Esophagus squamous epithelium (tissue), 5 donors: ENCODE measurements at regions not wholly inside any gene's neighbourhood (a gene's known extent, or its start where the extent isn't known, plus 50 kb on each side); places are given as distances from the start of the nearest gene placed in this dataset.

Experiments used
- DNase-seq: peaks from one replicate; lab custom pipeline; 2025; lab: John Stamatoyannopoulos, UW
- H3K27ac ChIP-seq, 4 donors: fragments of 200-600 bp; sonication (generic); one replicate each; pipeline ENCODE4 v1.5.1; 2016 to 2019; ENCODE audit warnings: mild to moderate bottlenecking in 1 of 4
- H3K27me3 ChIP-seq, 4 donors: fragments of 200-600 bp; sonication (generic); 1 replicate in 3 of 4; 2 replicates in 1 of 4; pipeline versions ENCODE4 v1.5.1 to v1.6.0; 2017 to 2021; ENCODE audit warnings: antibody characterized with exemption in 1 of 4
- H3K36me3 ChIP-seq, 3 donors: fragments of 200-600 bp; sonication (generic); one replicate each; pipeline ENCODE4 v1.5.1; 2016 to 2019
- H3K4me1 ChIP-seq, 3 donors: fragments of 200-600 bp; sonication (generic); one replicate each; pipeline ENCODE4 v1.5.1; 2017 to 2019
- H3K4me3 ChIP-seq, 4 donors: fragments of 200-600 bp; sonication (generic); 1 replicate in 3 of 4; 2 replicates in 1 of 4; pipeline ENCODE4 v1.5.1; 2016 to 2019; ENCODE audit warnings: mild to moderate bottlenecking in 2 of 4, moderate library complexity in 1 of 4
- H3K9me3 ChIP-seq, 3 donors: fragments of 200-600 bp; sonication (generic); one replicate each; pipeline ENCODE4 v1.5.1; 2016 to 2019
- POLR2A ChIP-seq, 4 donors: fragments of 450-650 bp; IDR thresholded peaks; one replicate each; pipeline ENCODE4 v1.6.1; 2017; ENCODE audit warnings: antibody characterized with exemption in 4 of 4, mild to moderate bottlenecking in 4 of 4, moderate library complexity in 3 of 4
- WGBS, 2 donors: methylation state at CpG; one replicate each; pipeline ENCODE4 v1.1.5; 2018; 5-methylcytosine and 5-hydroxymethylcytosine counted together
- intact Hi-C: fragments of 100-400 bp; cut with DNase I; formaldehyde crosslinking; loops from one replicate; pipeline ENCODE4 v1.15.0; 2022
- TF ChIP-seq, protein P1 (sequence below), 6 experiments: fragments of 450-650 bp in 4 of 6; fragments of 200-600 bp in 2 of 6; sonication (generic) in 2 of 6; IDR thresholded peaks; one replicate each; pipeline ENCODE4 v1.5.1; 2016 to 2019; ENCODE audit warnings: antibody characterized with exemption in 6 of 6, mild to moderate bottlenecking in 4 of 6, moderate library complexity in 4 of 6
- donor health status: DM: yes; HTN: yes; CAD: no.

DNA sequence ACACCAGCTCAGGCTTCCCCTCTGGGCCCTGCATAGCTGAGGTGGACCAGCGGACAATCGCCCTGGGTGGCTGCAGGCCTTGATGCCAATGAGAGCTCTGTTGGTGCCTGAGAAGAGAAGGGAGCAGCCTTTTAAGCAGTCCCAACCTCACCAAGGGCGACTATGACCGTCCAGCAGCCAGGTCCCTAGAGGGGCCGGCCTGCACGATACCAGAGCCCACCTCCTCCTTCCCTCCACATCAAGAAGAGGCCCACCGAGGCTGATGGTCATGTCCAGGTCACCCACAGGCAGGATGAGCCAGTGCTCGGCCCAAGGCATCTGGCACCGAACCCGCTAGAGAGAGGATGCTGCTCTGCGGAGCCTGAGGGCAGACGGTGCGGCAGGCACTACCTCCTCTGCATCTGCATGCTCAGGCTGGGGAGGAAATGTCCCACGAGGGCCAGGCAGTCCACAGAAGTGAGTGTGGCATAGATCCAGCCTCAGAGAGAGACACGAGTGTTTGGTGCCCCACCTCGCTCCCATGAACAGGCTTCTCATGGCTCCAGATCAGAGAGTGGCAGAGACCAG is 219.4 kb downstream of the TUBA3C start:
- no peak overlapping the region for H3K27ac ChIP-seq
- H3K4me3 ChIP-seq = no peak overlapping the region
- H3K27me3 ChIP-seq = no peaks in the 10 kb centered on the region
- DNase-seq = no peak
- H3K9me3 ChIP-seq = peaks cover 0 to 54% (median 22%) of the 10 kb centered on the region in 3 donors
- TF ChIP-seq POLR2A (IDR thresholded peaks at IDR 0.05) = no peak
- TF ChIP-seq, protein P1, sequence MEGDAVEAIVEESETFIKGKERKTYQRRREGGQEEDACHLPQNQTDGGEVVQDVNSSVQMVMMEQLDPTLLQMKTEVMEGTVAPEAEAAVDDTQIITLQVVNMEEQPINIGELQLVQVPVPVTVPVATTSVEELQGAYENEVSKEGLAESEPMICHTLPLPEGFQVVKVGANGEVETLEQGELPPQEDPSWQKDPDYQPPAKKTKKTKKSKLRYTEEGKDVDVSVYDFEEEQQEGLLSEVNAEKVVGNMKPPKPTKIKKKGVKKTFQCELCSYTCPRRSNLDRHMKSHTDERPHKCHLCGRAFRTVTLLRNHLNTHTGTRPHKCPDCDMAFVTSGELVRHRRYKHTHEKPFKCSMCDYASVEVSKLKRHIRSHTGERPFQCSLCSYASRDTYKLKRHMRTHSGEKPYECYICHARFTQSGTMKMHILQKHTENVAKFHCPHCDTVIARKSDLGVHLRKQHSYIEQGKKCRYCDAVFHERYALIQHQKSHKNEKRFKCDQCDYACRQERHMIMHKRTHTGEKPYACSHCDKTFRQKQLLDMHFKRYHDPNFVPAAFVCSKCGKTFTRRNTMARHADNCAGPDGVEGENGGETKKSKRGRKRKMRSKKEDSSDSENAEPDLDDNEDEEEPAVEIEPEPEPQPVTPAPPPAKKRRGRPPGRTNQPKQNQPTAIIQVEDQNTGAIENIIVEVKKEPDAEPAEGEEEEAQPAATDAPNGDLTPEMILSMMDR (IDR thresholded peaks at IDR 0.05) = no peak
- H3K36me3 ChIP-seq = no peaks in the 10 kb centered on the region
- 80 to 100% methylated on average over 1 of the region's 16 CpGs for WGBS, 2 donors
- no peaks in the 10 kb centered on the region for H3K4me1 ChIP-seq
- intact Hi-C loops = no loop called here

DNA sequence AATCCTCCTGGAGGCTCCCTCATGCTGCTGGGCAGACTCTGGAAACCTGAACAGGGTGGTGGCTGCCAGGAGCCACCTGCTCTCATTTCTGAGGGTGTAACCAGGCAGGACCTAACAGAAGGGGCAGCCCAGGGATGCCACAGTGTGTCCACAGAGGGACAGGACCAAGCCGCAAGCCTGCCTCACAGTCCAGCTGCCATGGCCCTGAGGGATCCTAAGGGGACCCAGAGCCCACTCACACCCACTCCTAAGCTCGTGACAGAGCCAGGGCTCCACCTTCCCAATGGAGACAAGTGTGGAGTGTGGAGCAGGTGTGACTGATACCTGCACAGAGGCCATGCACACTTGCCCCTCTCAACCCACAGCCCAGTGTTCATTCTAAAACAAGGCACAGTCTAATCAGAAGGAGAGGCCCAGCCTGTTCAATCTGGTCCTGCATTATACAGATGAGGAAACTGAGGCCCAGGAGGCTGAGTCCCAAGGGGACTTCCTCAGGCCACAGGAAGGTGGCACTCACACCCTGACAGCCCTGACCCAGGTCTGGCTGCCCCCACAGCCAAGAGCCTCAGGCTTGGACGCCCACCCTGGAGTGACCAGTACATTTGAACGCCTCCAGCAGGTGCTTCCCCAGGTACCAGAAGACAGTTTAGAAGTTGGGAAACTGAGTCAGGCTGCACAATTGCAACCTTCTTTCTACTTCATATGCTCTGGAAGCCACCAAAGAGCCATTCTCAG is 220.1 kb downstream of the TUBA3C start:
- peaks cover 0 to 57% (median 22%) of the 10 kb centered on the region in 3 donors for H3K9me3 ChIP-seq
- WGBS, 2 donors = 60 to 100% methylated on average over 1 of the region's 4 CpGs
- no peak for DNase-seq

DNA sequence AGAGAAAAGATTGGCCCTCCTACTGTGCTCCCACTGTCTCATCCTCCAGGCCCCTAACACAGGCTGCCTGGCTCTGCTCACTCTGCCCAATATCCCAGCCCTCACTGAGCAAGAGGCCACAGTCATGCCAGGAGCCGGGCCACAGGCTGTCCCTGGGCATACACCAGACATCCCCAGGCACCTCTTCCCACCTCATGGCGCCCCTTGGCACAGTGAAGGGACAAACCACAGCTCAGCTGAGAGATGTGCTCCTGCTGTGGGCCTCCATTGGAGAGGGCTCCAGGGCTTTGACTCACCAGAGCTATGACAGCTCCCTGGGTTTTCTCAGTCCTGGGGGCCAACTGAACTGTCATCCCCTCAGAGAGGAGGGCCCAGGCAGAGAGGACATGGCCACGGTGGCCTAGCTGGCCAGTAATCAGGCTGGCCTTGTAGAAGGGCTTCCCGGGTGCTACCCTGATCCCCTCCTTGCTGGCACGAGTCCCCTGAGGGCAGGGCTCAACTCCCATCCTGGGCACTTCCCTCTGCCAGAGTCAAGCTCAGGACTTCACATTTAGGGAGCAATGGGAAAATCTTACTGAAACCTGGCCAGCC is 220.9 kb downstream of the TUBA3C start:
- H3K27me3 ChIP-seq = no peaks in the 10 kb centered on the region
- WGBS, 2 donors = 43% methylated on average over 3 of the region's 5 CpGs; no CpG with 5 or more reads in 1 of the 2 donors
- H3K4me3 ChIP-seq = no peak overlapping the region
- TF ChIP-seq POLR2A (IDR thresholded peaks at IDR 0.05) = no peak
- TF ChIP-seq, protein P1 (IDR thresholded peaks at IDR 0.05) = no peak
- DNase-seq = no peak
- H3K27ac ChIP-seq = no peak overlapping the region
- H3K36me3 ChIP-seq = no peaks in the 10 kb centered on the region
- no peaks in the 10 kb centered on the region for H3K4me1 ChIP-seq
- intact Hi-C loops = no loop called here
- peaks cover 0 to 57% (median 22%) of the 10 kb centered on the region in 3 donors for H3K9me3 ChIP-seq

More for the DNA sequence above, 220.1 kb downstream of the TUBA3C start:
- intact Hi-C loops = no loop called here
- Histone ChIP-seq H3K27ac (no peak overlapping the region), H3K4me1 (no peaks in the 10 kb centered on the region), H3K27me3 (no peaks in the 10 kb centered on the region), H3K4me3 (no peak overlapping the region), H3K36me3 (no peaks in the 10 kb centered on the region)
- TF ChIP-seq POLR2A (IDR thresholded peaks at IDR 0.05) = no peak
- TF ChIP-seq, protein P1 (IDR thresholded peaks at IDR 0.05) = no peak

DNA sequence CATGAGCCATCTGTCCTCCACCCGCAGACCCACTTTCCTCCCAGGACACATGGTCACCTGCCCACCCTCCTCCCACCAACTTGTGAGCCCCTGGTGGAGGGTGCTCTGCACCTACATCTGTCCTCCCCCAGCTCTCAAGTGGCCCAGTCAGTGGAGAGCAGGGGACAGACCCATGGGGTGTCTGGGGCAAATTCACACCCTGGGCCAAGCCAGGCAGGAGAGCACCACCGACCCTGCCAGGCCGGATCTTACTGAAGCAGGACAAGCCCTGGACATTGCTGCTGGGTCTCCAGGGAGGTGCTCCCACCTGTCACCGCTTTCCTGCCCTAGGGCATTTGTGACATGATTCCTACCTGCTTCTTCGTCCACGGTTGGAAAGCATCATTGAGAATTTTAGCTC is 221.6 kb downstream of the TUBA3C start:
- H3K36me3 ChIP-seq = no peaks in the 10 kb centered on the region
- H3K27me3 ChIP-seq = no peaks in the 10 kb centered on the region
- DNase-seq = no peak
- H3K9me3 ChIP-seq = peaks cover 0 to 56% (median 22%) of the 10 kb centered on the region in 3 donors
- H3K27ac ChIP-seq = no peak overlapping the region
- TF ChIP-seq, protein P1 (IDR thresholded peaks at IDR 0.05) = no peak
- TF ChIP-seq POLR2A (IDR thresholded peaks at IDR 0.05) = no peak
- no peak overlapping the region for H3K4me3 ChIP-seq
- H3K4me1 ChIP-seq = no peaks in the 10 kb centered on the region
- intact Hi-C loops = no loop called here
- WGBS, 2 donors = 77 to 100% methylated on average over 1 to 4 of the region's 6 CpGs

GRCh38 chr13:18959229-18959628 is 222.4 kb downstream of the TUBA3C start:
- no peaks in the 10 kb centered on the region for H3K27me3 ChIP-seq
- no peak overlapping the region for H3K4me3 ChIP-seq
- TF ChIP-seq, protein P1 (IDR thresholded peaks at IDR 0.05) = no peak
- no peak for TF ChIP-seq POLR2A (IDR thresholded peaks at IDR 0.05)
- no peaks in the 10 kb centered on the region for H3K36me3 ChIP-seq
- H3K27ac ChIP-seq = no peak overlapping the region
- no CpG with 5 or more reads among the region's 2 CpGs for WGBS, 2 donors
- intact Hi-C loops = no loop called here
- no peak for DNase-seq
- H3K9me3 ChIP-seq = peaks cover 0 to 50% (median 22%) of the 10 kb centered on the region in 3 donors
- H3K4me1 ChIP-seq = no peaks in the 10 kb centered on the region
